ENCODE measurements at regions not wholly inside any gene's neighbourhood (a gene's known extent, or its start where the extent isn't known, plus 50 kb on each side); places are given as distances from the start of the nearest gene placed in this dataset.

DNA sequence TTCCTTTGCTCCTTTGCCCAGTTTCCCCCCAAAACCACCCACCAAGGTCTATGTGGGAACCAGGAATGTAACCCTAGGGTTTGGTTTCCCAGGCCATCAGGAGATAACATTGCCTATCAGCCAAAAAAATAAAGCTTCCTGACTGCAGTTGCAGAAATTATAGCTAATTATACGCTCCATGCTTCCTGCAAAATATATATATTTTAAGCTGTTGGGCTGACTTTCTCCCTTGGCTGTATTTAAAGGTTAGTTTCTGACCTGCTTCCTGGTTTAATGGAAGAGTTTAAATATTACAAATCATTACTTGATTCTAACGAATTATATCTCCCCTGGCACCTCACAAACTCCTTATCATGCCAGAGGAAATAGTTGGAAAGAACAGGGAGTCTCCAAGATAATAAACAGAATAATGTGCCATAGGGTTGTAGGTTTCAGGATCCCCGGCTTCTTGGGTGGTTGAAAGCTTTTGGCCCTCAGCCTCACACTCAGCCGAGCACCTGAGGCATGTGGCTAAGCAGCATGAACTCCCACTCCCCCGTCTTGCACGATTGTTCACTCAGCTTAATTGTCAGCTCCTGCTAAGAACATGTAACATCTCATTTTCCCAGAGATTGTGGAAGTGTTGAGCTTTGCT is 79.9 kb downstream of the FZD1 start:
- TF ChIP-seq, protein P1, sequence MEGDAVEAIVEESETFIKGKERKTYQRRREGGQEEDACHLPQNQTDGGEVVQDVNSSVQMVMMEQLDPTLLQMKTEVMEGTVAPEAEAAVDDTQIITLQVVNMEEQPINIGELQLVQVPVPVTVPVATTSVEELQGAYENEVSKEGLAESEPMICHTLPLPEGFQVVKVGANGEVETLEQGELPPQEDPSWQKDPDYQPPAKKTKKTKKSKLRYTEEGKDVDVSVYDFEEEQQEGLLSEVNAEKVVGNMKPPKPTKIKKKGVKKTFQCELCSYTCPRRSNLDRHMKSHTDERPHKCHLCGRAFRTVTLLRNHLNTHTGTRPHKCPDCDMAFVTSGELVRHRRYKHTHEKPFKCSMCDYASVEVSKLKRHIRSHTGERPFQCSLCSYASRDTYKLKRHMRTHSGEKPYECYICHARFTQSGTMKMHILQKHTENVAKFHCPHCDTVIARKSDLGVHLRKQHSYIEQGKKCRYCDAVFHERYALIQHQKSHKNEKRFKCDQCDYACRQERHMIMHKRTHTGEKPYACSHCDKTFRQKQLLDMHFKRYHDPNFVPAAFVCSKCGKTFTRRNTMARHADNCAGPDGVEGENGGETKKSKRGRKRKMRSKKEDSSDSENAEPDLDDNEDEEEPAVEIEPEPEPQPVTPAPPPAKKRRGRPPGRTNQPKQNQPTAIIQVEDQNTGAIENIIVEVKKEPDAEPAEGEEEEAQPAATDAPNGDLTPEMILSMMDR (IDR thresholded peaks at IDR 0.05; ENCODE audit: poor library complexity, severe bottlenecking) = no peak
- TF ChIP-seq, protein P2, sequence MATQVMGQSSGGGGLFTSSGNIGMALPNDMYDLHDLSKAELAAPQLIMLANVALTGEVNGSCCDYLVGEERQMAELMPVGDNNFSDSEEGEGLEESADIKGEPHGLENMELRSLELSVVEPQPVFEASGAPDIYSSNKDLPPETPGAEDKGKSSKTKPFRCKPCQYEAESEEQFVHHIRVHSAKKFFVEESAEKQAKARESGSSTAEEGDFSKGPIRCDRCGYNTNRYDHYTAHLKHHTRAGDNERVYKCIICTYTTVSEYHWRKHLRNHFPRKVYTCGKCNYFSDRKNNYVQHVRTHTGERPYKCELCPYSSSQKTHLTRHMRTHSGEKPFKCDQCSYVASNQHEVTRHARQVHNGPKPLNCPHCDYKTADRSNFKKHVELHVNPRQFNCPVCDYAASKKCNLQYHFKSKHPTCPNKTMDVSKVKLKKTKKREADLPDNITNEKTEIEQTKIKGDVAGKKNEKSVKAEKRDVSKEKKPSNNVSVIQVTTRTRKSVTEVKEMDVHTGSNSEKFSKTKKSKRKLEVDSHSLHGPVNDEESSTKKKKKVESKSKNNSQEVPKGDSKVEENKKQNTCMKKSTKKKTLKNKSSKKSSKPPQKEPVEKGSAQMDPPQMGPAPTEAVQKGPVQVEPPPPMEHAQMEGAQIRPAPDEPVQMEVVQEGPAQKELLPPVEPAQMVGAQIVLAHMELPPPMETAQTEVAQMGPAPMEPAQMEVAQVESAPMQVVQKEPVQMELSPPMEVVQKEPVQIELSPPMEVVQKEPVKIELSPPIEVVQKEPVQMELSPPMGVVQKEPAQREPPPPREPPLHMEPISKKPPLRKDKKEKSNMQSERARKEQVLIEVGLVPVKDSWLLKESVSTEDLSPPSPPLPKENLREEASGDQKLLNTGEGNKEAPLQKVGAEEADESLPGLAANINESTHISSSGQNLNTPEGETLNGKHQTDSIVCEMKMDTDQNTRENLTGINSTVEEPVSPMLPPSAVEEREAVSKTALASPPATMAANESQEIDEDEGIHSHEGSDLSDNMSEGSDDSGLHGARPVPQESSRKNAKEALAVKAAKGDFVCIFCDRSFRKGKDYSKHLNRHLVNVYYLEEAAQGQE (IDR thresholded peaks at IDR 0.05; ENCODE audit: borderline replicate concordance) = no peak
- TF ChIP-seq MXI1 (conservative IDR thresholded peaks at IDR 0.05; ENCODE audit: poor library complexity, severe bottlenecking) = no peak
- no peak for TF ChIP-seq POLR2AphosphoS5 (IDR thresholded peaks at IDR 0.05)
- TF ChIP-seq EZH2 (IDR thresholded peaks at IDR 0.05; ENCODE audit: borderline replicate concordance, insufficient read depth, low read length, poor library complexity, severe bottlenecking) = no peak
- TF ChIP-seq EP300 (conservative IDR thresholded peaks at IDR 0.05; ENCODE audit: poor library complexity, severe bottlenecking) = no peak
- no peak for TF ChIP-seq RAD21 (conservative IDR thresholded peaks at IDR 0.05)
- no peak for TF ChIP-seq TAF1 (IDR thresholded peaks at IDR 0.05; ENCODE audit: low read depth)
- TF ChIP-seq SMC3 (conservative IDR thresholded peaks at IDR 0.05; ENCODE audit: poor library complexity) = no peak

Measured in neural cell (in vitro differentiated cells).